BJ (cell line): ENCODE measurements at regions not wholly inside any gene's neighbourhood (a gene's known extent, or its start where the extent isn't known, plus 50 kb on each side); places are given as distances from the start of the nearest gene placed in this dataset.

ENCODE experiments used
- CTCF ChIA-PET: fragments of 350-600 bp; formaldehyde crosslinking; extraction: SDS; loops from one replicate; lab custom pipeline; 2021; ENCODE audit warnings: antibody characterized with exemption, inconsistent platforms; lab: Yijun Ruan, JAX
- POLR2A ChIA-PET: fragments of 300-600 bp; sonication (Branson Sonifier 250); formaldehyde crosslinking; extraction: SDS; loops from one replicate; lab custom pipeline; 2021; ENCODE audit warnings: antibody characterized with exemption; lab: Charles Lee
- DNase-seq: peaks from one replicate; pipeline ENCODE4 v3.0.0-alpha.2; 2011; ENCODE audit warnings: low read depth
- H3K27me3 ChIP-seq: 2 replicates; pipeline ENCODE4 v1.6.0; 2011; ENCODE audit warnings: low read length; ENCODE audit not compliant: control insufficient read depth, insufficient read depth
- H3K36me3 ChIP-seq: 2 replicates; pipeline ENCODE4 v1.5.1; 2011; ENCODE audit warnings: low read length; ENCODE audit not compliant: control insufficient read depth, insufficient read depth
- H3K4me3 ChIP-seq: 2 replicates; pipeline ENCODE4 v1.5.1; 2011; ENCODE audit warnings: low read depth, mild to moderate bottlenecking, control low read depth, low read length
- TF ChIP-seq, protein P1 (sequence below): IDR thresholded peaks from 2 replicates; pipeline ENCODE4 v1.5.1; 2011; ENCODE audit warnings: low read depth, mild to moderate bottlenecking, control low read depth, inconsistent platforms, low read length, moderate library complexity; ENCODE audit not compliant: insufficient read depth

DNA sequence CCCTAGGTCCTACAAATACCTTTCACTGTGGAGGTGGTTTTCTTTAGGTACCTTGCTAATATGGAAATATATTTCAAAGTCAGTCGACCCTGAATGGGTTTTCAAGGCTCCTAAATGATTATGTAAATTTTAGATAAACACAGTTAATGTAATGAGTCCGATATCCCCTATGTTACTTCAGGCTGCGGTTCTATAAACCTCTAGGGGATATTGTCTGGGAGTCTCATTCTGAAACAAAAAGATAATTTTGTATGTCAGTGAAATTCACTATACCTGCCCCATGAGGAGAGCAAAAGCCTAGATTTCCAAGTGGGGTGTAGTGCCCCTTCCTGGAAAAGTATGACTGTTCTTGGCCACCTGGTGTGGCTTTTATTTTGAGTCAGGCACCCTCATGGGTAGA, 377.3 kb downstream of the ICE1 start:
- DNase-seq, result no peak
- POLR2A ChIA-PET, result no interaction called here
- TF ChIP-seq, protein P1, sequence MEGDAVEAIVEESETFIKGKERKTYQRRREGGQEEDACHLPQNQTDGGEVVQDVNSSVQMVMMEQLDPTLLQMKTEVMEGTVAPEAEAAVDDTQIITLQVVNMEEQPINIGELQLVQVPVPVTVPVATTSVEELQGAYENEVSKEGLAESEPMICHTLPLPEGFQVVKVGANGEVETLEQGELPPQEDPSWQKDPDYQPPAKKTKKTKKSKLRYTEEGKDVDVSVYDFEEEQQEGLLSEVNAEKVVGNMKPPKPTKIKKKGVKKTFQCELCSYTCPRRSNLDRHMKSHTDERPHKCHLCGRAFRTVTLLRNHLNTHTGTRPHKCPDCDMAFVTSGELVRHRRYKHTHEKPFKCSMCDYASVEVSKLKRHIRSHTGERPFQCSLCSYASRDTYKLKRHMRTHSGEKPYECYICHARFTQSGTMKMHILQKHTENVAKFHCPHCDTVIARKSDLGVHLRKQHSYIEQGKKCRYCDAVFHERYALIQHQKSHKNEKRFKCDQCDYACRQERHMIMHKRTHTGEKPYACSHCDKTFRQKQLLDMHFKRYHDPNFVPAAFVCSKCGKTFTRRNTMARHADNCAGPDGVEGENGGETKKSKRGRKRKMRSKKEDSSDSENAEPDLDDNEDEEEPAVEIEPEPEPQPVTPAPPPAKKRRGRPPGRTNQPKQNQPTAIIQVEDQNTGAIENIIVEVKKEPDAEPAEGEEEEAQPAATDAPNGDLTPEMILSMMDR, result no peak
- no peaks in the 10 kb centered on the region for H3K27me3 ChIP-seq
- CTCF ChIA-PET, result interaction anchor here (0.7 kb wide), 1 partner anchor 43 kb away, joined by 3 read pairs; no protein-coding TSS in a partner anchor
- H3K36me3 ChIP-seq, result no peaks in the 10 kb centered on the region
- no peak overlapping the region for H3K4me3 ChIP-seq

DNA sequence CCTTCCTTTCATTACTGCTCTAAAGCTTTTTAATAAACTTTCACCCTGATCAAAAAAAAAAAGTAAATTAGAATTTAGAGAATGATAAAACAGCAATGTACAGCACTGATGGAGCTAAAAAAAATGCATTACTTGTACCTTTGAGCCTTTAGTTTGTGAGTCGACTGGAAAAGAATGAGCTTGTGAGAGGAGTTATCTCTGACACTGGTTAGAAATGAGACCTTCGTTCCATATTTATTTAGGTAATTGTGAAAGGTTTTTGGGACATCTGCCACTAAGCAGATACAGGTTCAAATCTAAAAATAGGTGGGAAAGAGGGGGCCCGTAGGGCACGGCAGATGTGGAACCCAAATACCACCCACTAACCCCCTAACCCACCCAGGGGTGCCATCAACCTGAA, 376.8 kb downstream of the ICE1 start:
- TF ChIP-seq, protein P1, result no peak
- H3K27me3 ChIP-seq, result no peaks in the 10 kb centered on the region
- no peak for DNase-seq
- no peaks in the 10 kb centered on the region for H3K36me3 ChIP-seq
- CTCF ChIA-PET, result interaction anchor here (0.7 kb wide), 1 partner anchor 43 kb away, joined by 3 read pairs; no protein-coding TSS in a partner anchor
- H3K4me3 ChIP-seq, result no peak overlapping the region
- POLR2A ChIA-PET, result no interaction called here

DNA sequence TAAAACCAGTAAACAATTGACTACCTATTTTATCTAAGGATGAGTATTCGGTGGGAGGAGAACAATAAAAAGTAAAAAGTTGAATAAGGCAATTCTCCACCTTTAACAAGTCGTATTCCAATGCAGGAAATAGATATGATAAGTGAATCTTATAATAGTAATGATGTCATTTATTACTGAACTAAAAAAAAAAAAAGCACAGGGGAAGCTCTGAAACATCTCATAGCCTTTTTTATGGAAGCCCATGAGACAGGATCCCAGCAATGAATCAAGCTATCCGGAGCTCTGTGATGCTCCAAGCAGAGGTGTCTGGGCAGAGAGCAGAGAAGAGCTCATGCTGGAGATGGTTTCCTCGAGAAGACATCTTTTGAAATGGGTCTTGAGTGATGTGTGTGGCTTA, 376.0 kb downstream of the ICE1 start:
- Histone ChIP-seq H3K36me3 (no peaks in the 10 kb centered on the region), H3K4me3 (no peak overlapping the region), H3K27me3 (no peaks in the 10 kb centered on the region)
- ChIA-PET CTCF (no interaction called here), POLR2A (no interaction called here)
- DNase-seq, result no peak
- TF ChIP-seq, protein P1, result no peak

DNA sequence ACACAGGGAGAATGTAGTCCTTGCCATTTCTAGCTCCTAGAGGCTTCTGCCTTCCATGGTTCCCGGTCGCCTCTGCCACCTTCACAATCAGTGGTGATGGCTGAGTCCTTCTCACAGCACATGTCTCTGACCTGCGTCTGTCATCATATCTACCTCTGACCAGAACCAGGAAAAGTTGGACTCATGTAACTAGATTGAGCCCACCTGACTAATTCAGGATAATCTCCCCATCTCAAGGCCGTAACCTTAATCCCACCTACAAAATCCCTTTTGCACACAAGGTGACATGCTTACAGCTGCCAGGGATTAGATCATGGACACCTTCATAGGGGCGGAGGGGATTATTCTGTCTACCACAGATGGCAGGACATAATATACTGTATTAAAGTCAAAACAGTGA, 375.6 kb downstream of the ICE1 start:
- ChIA-PET POLR2A (no interaction called here), CTCF (no interaction called here)
- H3K4me3 ChIP-seq, result no peak overlapping the region
- H3K36me3 ChIP-seq, result no peaks in the 10 kb centered on the region
- TF ChIP-seq, protein P1, result no peak
- no peaks in the 10 kb centered on the region for H3K27me3 ChIP-seq
- DNase-seq, result no peak

DNA sequence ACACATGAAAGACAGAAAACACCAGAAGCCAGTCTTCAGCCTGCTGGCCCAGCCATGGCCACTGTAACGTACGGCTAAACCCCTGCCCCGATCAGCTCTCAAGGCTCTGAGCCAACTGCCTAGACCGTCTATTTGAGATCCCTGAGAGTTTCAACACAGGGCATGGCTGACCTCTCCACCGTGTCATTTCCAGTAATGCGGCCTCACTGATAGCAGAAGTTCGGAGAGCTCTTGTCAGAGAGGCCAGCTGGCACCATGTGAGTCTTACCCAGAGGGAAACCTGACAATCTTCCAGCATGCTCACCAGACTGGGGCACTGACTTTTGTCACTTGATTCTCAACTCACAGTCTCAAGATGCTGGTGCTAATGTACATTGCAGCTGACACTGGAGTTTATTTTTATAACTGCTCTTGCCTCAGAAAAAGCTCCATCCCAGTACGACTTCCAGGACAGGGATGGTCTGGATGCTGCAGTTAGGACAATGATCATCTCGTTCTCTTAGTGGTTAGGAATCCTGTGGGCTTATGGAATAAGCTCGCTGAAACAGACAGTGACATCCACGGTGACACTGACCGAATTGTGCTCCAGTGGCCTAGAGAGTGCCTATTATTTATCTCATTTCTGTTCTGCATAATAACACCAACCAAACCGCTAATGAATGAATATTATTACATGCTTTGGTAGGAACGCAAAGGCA, 372.7 kb downstream of the ICE1 start:
- Histone ChIP-seq H3K36me3 (no peaks in the 10 kb centered on the region), H3K4me3 (no peak overlapping the region), H3K27me3 (no peaks in the 10 kb centered on the region)
- CTCF ChIA-PET, result no interaction called here
- POLR2A ChIA-PET, result no interaction called here
- no peak for DNase-seq
- TF ChIP-seq, protein P1, result no peak
